ENCODE measurements at regions not wholly inside any gene's neighbourhood (a gene's known extent, or its start where the extent isn't known, plus 50 kb on each side); places are given as distances from the start of the nearest gene placed in this dataset.

DNA sequence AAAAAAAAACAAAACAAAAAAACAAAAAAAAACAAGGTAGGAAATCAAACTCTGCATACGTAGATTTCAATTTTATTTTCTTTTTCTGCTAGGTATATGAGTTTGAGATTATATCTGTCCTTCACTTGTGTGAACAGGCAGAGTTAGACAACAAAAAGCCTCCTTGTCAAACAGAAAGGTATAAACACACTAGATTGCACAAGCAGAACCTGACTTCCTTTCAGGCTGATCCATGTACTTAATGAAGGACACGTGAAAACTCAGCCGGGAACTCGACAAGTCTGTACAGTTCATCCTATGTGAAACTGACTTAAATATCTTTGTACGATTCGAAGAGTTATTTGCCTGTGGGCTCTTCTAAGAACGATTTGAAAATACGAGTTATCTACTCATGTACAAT lies 254.1 kb downstream of the ARL4A start:
- H3K27ac ChIP-seq (ENCODE audit: low read length): no peak overlapping the region
- TF ChIP-seq, protein P1, sequence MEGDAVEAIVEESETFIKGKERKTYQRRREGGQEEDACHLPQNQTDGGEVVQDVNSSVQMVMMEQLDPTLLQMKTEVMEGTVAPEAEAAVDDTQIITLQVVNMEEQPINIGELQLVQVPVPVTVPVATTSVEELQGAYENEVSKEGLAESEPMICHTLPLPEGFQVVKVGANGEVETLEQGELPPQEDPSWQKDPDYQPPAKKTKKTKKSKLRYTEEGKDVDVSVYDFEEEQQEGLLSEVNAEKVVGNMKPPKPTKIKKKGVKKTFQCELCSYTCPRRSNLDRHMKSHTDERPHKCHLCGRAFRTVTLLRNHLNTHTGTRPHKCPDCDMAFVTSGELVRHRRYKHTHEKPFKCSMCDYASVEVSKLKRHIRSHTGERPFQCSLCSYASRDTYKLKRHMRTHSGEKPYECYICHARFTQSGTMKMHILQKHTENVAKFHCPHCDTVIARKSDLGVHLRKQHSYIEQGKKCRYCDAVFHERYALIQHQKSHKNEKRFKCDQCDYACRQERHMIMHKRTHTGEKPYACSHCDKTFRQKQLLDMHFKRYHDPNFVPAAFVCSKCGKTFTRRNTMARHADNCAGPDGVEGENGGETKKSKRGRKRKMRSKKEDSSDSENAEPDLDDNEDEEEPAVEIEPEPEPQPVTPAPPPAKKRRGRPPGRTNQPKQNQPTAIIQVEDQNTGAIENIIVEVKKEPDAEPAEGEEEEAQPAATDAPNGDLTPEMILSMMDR (IDR thresholded peaks at IDR 0.05; ENCODE audit: low read length): no peak
- no peak for TF ChIP-seq EZH2 (optimal IDR thresholded peaks at IDR 0.05; ENCODE audit: low read depth, low read length)
- TF ChIP-seq EZH2phosphoT487 (IDR thresholded peaks at IDR 0.05; ENCODE audit: low read length): no peak

DNA sequence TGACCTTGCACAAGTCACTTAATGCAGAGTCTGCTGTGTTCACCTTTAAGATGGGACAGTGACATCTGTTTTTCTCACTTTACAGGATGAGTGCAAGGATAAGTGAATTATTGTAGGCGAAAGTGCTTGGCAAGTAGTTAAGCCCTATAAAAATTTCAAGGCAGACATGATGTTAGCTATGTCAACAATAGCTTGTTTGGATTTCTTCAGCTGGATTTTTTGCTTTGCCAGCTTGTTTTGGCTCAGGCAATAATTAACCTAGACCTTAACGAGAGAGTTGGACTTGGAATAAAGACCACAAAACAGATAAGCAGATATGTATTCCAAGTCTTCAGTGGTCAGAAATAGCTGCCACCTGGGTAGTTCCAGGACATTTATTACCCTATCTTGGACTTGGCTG lies 255.2 kb downstream of the ARL4A start:
- no peak overlapping the region for H2AFZ ChIP-seq (ENCODE audit: low read length)
- no peaks in the 10 kb centered on the region for H3K9me2 ChIP-seq (replicated peaks; ENCODE audit: insufficient read depth, low read length)
- TF ChIP-seq EZH2 (optimal IDR thresholded peaks at IDR 0.05; ENCODE audit: low read depth, low read length) (no peak), EZH2phosphoT487 (IDR thresholded peaks at IDR 0.05; ENCODE audit: low read length) (no peak)
- TF ChIP-seq, protein P1 (IDR thresholded peaks at IDR 0.05; ENCODE audit: low read length): no peak
- no peaks in the 10 kb centered on the region for H3F3A ChIP-seq (ENCODE audit: insufficient read depth, low read length)
- no peaks in the 10 kb centered on the region for H3K36me3 ChIP-seq (replicated peaks; ENCODE audit: insufficient read depth, low read length)
- H3K4me3 ChIP-seq (ENCODE audit: low read length): no peak overlapping the region
- H3K9ac ChIP-seq (ENCODE audit: low read length): no peak overlapping the region
- no peaks in the 10 kb centered on the region for H3K27me3 ChIP-seq (replicated peaks; ENCODE audit: insufficient read depth, low read length)
- no peaks in the 10 kb centered on the region for H3K79me2 ChIP-seq (ENCODE audit: low read length)
- no peak overlapping the region for H3K27ac ChIP-seq (ENCODE audit: low read length)
- H3K9me3 ChIP-seq (replicated peaks; ENCODE audit: insufficient read depth, low read length): no peaks in the 10 kb centered on the region
- no peaks in the 10 kb centered on the region for H4K20me1 ChIP-seq (ENCODE audit: insufficient read depth, low read length)
- no peaks in the 10 kb centered on the region for H3K4me1 ChIP-seq (ENCODE audit: low read length)
- H3K4me2 ChIP-seq (ENCODE audit: low read depth, low read length): no peak overlapping the region
- DNase-seq: no peak

More for the DNA sequence above, 254.1 kb downstream of the ARL4A start:
- Histone ChIP-seq H3K9me2 (replicated peaks; ENCODE audit: insufficient read depth, low read length) (no peaks in the 10 kb centered on the region), H3F3A (ENCODE audit: insufficient read depth, low read length) (no peaks in the 10 kb centered on the region), H3K36me3 (replicated peaks; ENCODE audit: insufficient read depth, low read length) (no peaks in the 10 kb centered on the region), H3K4me2 (ENCODE audit: low read depth, low read length) (no peak overlapping the region), H3K4me1 (ENCODE audit: low read length) (no peaks in the 10 kb centered on the region), H3K4me3 (ENCODE audit: low read length) (no peak overlapping the region), H3K27me3 (replicated peaks; ENCODE audit: insufficient read depth, low read length) (no peaks in the 10 kb centered on the region), H4K20me1 (ENCODE audit: insufficient read depth, low read length) (no peaks in the 10 kb centered on the region), H3K9ac (ENCODE audit: low read length) (no peak overlapping the region), H3K79me2 (ENCODE audit: low read length) (no peaks in the 10 kb centered on the region), H2AFZ (ENCODE audit: low read length) (no peak overlapping the region), H3K9me3 (replicated peaks; ENCODE audit: insufficient read depth, low read length) (no peaks in the 10 kb centered on the region)
- DNase-seq: no peak

DNA sequence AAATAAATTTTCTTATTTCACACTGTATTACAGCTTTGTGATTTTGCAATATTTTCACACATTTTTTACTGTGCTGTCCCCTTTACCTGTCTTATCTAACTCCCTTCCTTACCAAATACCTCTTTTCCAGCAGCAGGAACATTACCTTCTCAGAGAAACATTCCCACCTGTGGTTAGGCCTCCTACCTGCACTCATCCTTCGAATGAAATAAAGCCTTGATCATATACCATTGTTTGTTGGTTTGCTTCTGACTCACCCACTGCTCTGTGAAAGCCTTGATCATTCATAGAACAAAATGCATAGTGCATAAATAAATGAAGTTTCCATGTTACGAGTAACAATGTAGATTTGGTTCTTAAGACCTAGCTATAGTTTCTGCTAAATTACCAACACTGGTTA lies 256.3 kb downstream of the ARL4A start:
- Histone ChIP-seq H3K27me3 (replicated peaks; ENCODE audit: insufficient read depth, low read length) (no peaks in the 10 kb centered on the region), H2AFZ (ENCODE audit: low read length) (no peak overlapping the region), H4K20me1 (ENCODE audit: insufficient read depth, low read length) (no peaks in the 10 kb centered on the region), H3K9me2 (replicated peaks; ENCODE audit: insufficient read depth, low read length) (no peaks in the 10 kb centered on the region), H3K9ac (ENCODE audit: low read length) (no peak overlapping the region), H3K9me3 (replicated peaks; ENCODE audit: insufficient read depth, low read length) (no peaks in the 10 kb centered on the region), H3K4me2 (ENCODE audit: low read depth, low read length) (no peak overlapping the region), H3K79me2 (ENCODE audit: low read length) (no peaks in the 10 kb centered on the region), H3K27ac (ENCODE audit: low read length) (no peak overlapping the region), H3K4me3 (ENCODE audit: low read length) (no peak overlapping the region), H3F3A (ENCODE audit: insufficient read depth, low read length) (no peaks in the 10 kb centered on the region), H3K4me1 (ENCODE audit: low read length) (no peaks in the 10 kb centered on the region), H3K36me3 (replicated peaks; ENCODE audit: insufficient read depth, low read length) (no peaks in the 10 kb centered on the region)
- TF ChIP-seq EZH2phosphoT487 (IDR thresholded peaks at IDR 0.05; ENCODE audit: low read length): no peak
- TF ChIP-seq EZH2 (optimal IDR thresholded peaks at IDR 0.05; ENCODE audit: low read depth, low read length): no peak
- TF ChIP-seq, protein P1 (IDR thresholded peaks at IDR 0.05; ENCODE audit: low read length): no peak
- DNase-seq: no peak
